Heart left ventricle (tissue), 13 donors: ENCODE measurements at regions not wholly inside any gene's neighbourhood (a gene's known extent, or its start where the extent isn't known, plus 50 kb on each side); places are given as distances from the start of the nearest gene placed in this dataset.

Experiments used
- CTCF ChIP-seq, 12 donors: fragments of 200-600 bp; sonication (generic) in 4 of 12; IDR thresholded peaks; one replicate each; pipeline versions ENCODE4 v1.5.0 to v1.8.0; 2018 to 2022; ENCODE audit warnings: antibody characterized with exemption in 12 of 12, mild to moderate bottlenecking in 5 of 12
- POLR2A ChIP-seq, 2 donors: fragments of 450-650 bp; IDR thresholded peaks; one replicate each; pipeline ENCODE4 v1.6.1; 2017; ENCODE audit warnings: antibody characterized with exemption in 2 of 2, mild to moderate bottlenecking in 2 of 2, moderate library complexity in 2 of 2
- donor health status: ischemic (EF 13 %, LVEDD 7.1; RV severe dilation, severe dysfunction).
- donor health status: DM: no; HTN: yes; CAD: no.
- donor health status: DM: no; HTN: no; CAD: no.
- donor health status: ischemic (EF 25% LVEDD 6.9; RV normal size, moderate dysfunction).
- donor health status: ischemic (EF 25% LVEDD 5.7; RV mildly dilated, moderate dysfunction).
- donor health status: ischemic (EF 35%, LVEDD 5.7; RV mildly dilated, moderate dysfunction).
- donor health status: nonischemic (EF 11% LVEDD 7.7; RV severe dilation, severe dysfunction).
- donor health status: DM: yes; HTN: yes; CAD: no.
- donor health status: PGD.
- donor health status: ischemic (EF 29% LVEDD 5.4; RV normal size, mild dysfunction).
- donor health status: nonischemic (EF 23%, LVEDD 6.1; RV moderate dilation, normal function).

- TF ChIP-seq POLR2A (IDR thresholded peaks at IDR 0.05) = no peak
- no peak for TF ChIP-seq CTCF (IDR thresholded peaks at IDR 0.05)
Measured at GRCh38 chr5:174542037-174542436, 182.3 kb upstream of the MSX2 start.
